ENCODE measurements at regions not wholly inside any gene's neighbourhood (a gene's known extent, or its start where the extent isn't known, plus 50 kb on each side); places are given as distances from the start of the nearest gene placed in this dataset.

DNA sequence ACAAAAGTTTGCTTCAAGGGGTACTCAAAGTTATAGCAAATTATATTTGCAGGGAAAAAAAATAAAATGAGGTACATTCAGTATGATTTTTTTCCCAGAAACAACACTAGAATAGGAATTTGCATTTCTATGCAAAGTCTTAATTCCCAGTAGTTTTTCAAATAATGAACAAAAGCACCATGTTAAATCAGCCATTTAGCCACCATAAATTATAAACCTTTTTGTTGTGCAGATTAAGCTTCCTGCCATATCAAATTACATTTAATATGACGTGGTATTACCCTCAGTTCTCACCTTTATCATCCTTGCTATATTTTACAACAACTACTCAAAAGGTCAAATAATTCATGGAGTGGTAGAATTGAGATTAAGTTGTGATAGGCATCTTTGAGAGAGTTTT is 136.6 kb upstream of the FRY start:
- H3K9ac ChIP-seq (ENCODE audit: low read depth in 1 of 2, low read length in 2 of 2), result no peak overlapping the region
- H3K4me3 ChIP-seq (ENCODE audit: low read depth in 1 of 2, low read length in 2 of 2), result no peak overlapping the region
- H3K9me3 ChIP-seq (ENCODE audit: control insufficient read depth in 1 of 2, low read length in 2 of 2), result no peaks in the 10 kb centered on the region
- H3K27me3 ChIP-seq (ENCODE audit: control insufficient read depth in 1 of 2, insufficient read depth in 2 of 2, low read length in 2 of 2), result no peaks in the 10 kb centered on the region
- H3K36me3 ChIP-seq (ENCODE audit: control insufficient read depth in 1 of 2, insufficient read depth in 2 of 2, low read length in 2 of 2), result no peaks in the 10 kb centered on the region
- no peak overlapping the region for H3K27ac ChIP-seq (ENCODE audit: low read depth, low read length)
- no peaks in the 10 kb centered on the region for H3K4me1 ChIP-seq (ENCODE audit: control insufficient read depth in 1 of 2, insufficient read depth in 2 of 2, low read length in 2 of 2)

GRCh38 chr13:31895691-31896090 is 135.9 kb upstream of the FRY start:
- no peaks in the 10 kb centered on the region for H3K4me1 ChIP-seq (ENCODE audit: control insufficient read depth in 1 of 2, insufficient read depth in 2 of 2, low read length in 2 of 2)
- H3K27ac ChIP-seq (ENCODE audit: low read depth, low read length), result no peak overlapping the region
- no peaks in the 10 kb centered on the region for H3K9me3 ChIP-seq (ENCODE audit: control insufficient read depth in 1 of 2, low read length in 2 of 2)
- no peak overlapping the region for H3K4me3 ChIP-seq (ENCODE audit: low read depth in 1 of 2, low read length in 2 of 2)
- no peaks in the 10 kb centered on the region for H3K27me3 ChIP-seq (ENCODE audit: control insufficient read depth in 1 of 2, insufficient read depth in 2 of 2, low read length in 2 of 2)
- H3K9ac ChIP-seq (ENCODE audit: low read depth in 1 of 2, low read length in 2 of 2), result no peak overlapping the region
- no peaks in the 10 kb centered on the region for H3K36me3 ChIP-seq (ENCODE audit: control insufficient read depth in 1 of 2, insufficient read depth in 2 of 2, low read length in 2 of 2)

DNA sequence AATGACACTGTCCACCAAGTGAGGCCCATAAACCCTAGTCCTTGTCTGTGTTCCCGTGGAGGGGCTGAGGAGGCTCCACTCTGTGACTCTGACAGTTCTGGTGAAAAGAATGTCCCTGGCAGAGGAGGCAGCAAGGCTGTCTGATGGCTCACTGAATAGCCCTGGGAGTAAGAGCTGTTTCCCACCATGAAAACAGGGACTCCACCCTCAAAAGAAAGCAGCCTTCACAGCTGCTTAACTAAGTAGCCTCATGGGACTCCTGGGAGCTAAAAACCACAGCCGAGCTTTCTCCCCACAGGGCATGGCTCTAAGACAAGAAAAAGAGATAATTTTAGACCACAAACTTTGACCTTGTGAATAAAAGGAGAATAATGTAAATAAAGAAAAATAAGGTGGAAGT is 135.1 kb upstream of the FRY start:
- Histone ChIP-seq H3K36me3 (ENCODE audit: control insufficient read depth in 1 of 2, insufficient read depth in 2 of 2, low read length in 2 of 2) (no peaks in the 10 kb centered on the region), H3K27ac (ENCODE audit: low read depth, low read length) (no peak overlapping the region), H3K9ac (ENCODE audit: low read depth in 1 of 2, low read length in 2 of 2) (no peak overlapping the region), H3K4me1 (ENCODE audit: control insufficient read depth in 1 of 2, insufficient read depth in 2 of 2, low read length in 2 of 2) (no peaks in the 10 kb centered on the region), H3K9me3 (ENCODE audit: control insufficient read depth in 1 of 2, low read length in 2 of 2) (no peaks in the 10 kb centered on the region), H3K4me3 (ENCODE audit: low read depth in 1 of 2, low read length in 2 of 2) (no peak overlapping the region), H3K27me3 (ENCODE audit: control insufficient read depth in 1 of 2, insufficient read depth in 2 of 2, low read length in 2 of 2) (no peaks in the 10 kb centered on the region)

GRCh38 chr13:31898378-31899071 is 133.0 kb upstream of the FRY start:
- H3K27me3 ChIP-seq (ENCODE audit: control insufficient read depth in 1 of 2, insufficient read depth in 2 of 2, low read length in 2 of 2), result no peaks in the 10 kb centered on the region
- H3K36me3 ChIP-seq (ENCODE audit: control insufficient read depth in 1 of 2, insufficient read depth in 2 of 2, low read length in 2 of 2), result no peaks in the 10 kb centered on the region
- H3K27ac ChIP-seq (ENCODE audit: low read depth, low read length), result no peak overlapping the region
- H3K4me3 ChIP-seq (ENCODE audit: low read depth in 1 of 2, low read length in 2 of 2), result no peak overlapping the region
- H3K4me1 ChIP-seq (ENCODE audit: control insufficient read depth in 1 of 2, insufficient read depth in 2 of 2, low read length in 2 of 2), result no peaks in the 10 kb centered on the region
- no peaks in the 10 kb centered on the region for H3K9me3 ChIP-seq (ENCODE audit: control insufficient read depth in 1 of 2, low read length in 2 of 2)
- H3K9ac ChIP-seq (ENCODE audit: low read depth in 1 of 2, low read length in 2 of 2), result no peak overlapping the region

DNA sequence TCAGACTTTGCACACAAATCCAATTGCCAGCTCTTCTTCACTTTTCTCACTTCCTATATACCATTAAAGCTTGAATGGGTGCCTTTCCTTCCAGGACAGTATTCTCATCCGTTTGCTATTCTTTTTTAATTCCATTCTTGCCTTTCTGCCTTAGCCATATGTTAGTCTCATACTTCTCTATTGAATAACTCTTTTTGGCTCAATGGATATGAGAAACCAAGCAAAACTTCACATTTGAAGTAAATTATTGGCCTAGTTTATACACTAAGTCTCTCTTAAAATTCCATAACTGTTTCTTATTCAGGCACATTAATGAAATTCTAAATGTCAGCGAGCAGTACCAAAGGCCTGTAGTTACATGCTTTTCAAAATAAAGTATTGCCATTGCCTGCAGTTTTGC is 129.6 kb upstream of the FRY start:
- H3K4me3 ChIP-seq (ENCODE audit: low read depth in 1 of 2, low read length in 2 of 2), result no peak overlapping the region
- H3K27ac ChIP-seq (ENCODE audit: low read depth, low read length), result no peak overlapping the region
- H3K36me3 ChIP-seq (ENCODE audit: control insufficient read depth in 1 of 2, insufficient read depth in 2 of 2, low read length in 2 of 2), result no peaks in the 10 kb centered on the region
- H3K9me3 ChIP-seq (ENCODE audit: control insufficient read depth in 1 of 2, low read length in 2 of 2), result no peaks in the 10 kb centered on the region
- H3K9ac ChIP-seq (ENCODE audit: low read depth in 1 of 2, low read length in 2 of 2), result no peak overlapping the region
- H3K4me1 ChIP-seq (ENCODE audit: control insufficient read depth in 1 of 2, insufficient read depth in 2 of 2, low read length in 2 of 2), result no peaks in the 10 kb centered on the region
- no peaks in the 10 kb centered on the region for H3K27me3 ChIP-seq (ENCODE audit: control insufficient read depth in 1 of 2, insufficient read depth in 2 of 2, low read length in 2 of 2)

GRCh38 chr13:31903111-31903815 is 128.3 kb upstream of the FRY start:
- no peaks in the 10 kb centered on the region for H3K4me1 ChIP-seq (ENCODE audit: control insufficient read depth in 1 of 2, insufficient read depth in 2 of 2, low read length in 2 of 2)
- no peaks in the 10 kb centered on the region for H3K27me3 ChIP-seq (ENCODE audit: control insufficient read depth in 1 of 2, insufficient read depth in 2 of 2, low read length in 2 of 2)
- no peak overlapping the region for H3K9ac ChIP-seq (ENCODE audit: low read depth in 1 of 2, low read length in 2 of 2)
- no peaks in the 10 kb centered on the region for H3K9me3 ChIP-seq (ENCODE audit: control insufficient read depth in 1 of 2, low read length in 2 of 2)
- no peaks in the 10 kb centered on the region for H3K36me3 ChIP-seq (ENCODE audit: control insufficient read depth in 1 of 2, insufficient read depth in 2 of 2, low read length in 2 of 2)
- H3K4me3 ChIP-seq (ENCODE audit: low read depth in 1 of 2, low read length in 2 of 2), result no peak overlapping the region
- H3K27ac ChIP-seq (ENCODE audit: low read depth, low read length), result no peak overlapping the region

DNA sequence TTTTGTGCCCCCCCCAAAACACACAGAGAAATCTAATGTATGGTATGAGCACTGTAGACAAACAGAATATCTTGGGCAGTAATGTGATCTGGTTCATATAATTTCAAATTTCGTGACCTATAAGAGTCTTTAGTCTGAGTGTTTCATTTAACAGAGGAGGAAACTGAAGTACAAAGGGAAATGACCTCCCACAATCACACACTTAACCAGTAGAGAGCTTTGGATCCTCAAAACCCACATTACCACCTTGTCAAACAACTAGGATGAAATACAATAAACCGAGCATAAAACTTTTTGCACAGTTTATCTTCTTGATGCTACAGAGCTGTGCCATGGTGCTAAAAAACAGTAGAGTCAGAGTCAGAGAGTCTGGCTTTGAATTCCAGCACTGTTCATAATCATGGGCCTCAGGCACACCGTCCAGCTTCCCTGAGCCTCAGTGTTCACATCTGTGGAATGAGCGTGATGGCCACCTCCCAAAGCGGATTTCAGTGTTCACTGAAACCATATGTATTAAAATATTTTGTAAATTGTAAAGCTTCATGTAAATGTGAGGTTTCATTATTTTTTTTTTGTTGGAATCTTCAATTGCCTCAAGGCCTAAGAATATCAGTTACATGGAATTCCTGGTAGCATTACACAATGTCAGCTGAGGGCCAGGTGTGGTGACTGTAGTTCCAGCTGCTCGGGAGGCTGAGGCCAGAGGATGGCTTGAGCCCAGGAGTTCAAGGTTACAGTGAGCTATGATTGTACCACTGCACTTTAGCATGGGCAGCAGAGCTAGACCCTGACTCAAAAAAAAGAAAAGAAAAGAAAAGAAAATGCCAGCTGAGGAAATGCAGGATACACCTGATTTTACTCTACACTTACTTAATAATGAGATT is 126.4 kb upstream of the FRY start:
- H3K9me3 ChIP-seq (ENCODE audit: control insufficient read depth in 1 of 2, low read length in 2 of 2), result no peaks in the 10 kb centered on the region
- H3K27me3 ChIP-seq (ENCODE audit: control insufficient read depth in 1 of 2, insufficient read depth in 2 of 2, low read length in 2 of 2), result no peaks in the 10 kb centered on the region
- H3K27ac ChIP-seq (ENCODE audit: low read depth, low read length), result no peak overlapping the region
- peaks cover 5 to 6% of the 10 kb centered on the region in 2 donors for H3K4me1 ChIP-seq (ENCODE audit: control insufficient read depth in 1 of 2, insufficient read depth in 2 of 2, low read length in 2 of 2)
- no peak overlapping the region for H3K9ac ChIP-seq (ENCODE audit: low read depth in 1 of 2, low read length in 2 of 2)
- H3K4me3 ChIP-seq (ENCODE audit: low read depth in 1 of 2, low read length in 2 of 2), result no peak overlapping the region
- H3K36me3 ChIP-seq (ENCODE audit: control insufficient read depth in 1 of 2, insufficient read depth in 2 of 2, low read length in 2 of 2), result no peaks in the 10 kb centered on the region

- no peaks in the 10 kb centered on the region for H3K36me3 ChIP-seq (ENCODE audit: control insufficient read depth in 1 of 2, insufficient read depth in 2 of 2, low read length in 2 of 2)
- H3K9me3 ChIP-seq (ENCODE audit: control insufficient read depth in 1 of 2, low read length in 2 of 2), result no peaks in the 10 kb centered on the region
- no peak overlapping the region for H3K27ac ChIP-seq (ENCODE audit: low read depth, low read length)
- no peak overlapping the region for H3K9ac ChIP-seq (ENCODE audit: low read depth in 1 of 2, low read length in 2 of 2)
- peaks cover 5 to 6% of the 10 kb centered on the region in 2 donors for H3K4me1 ChIP-seq (ENCODE audit: control insufficient read depth in 1 of 2, insufficient read depth in 2 of 2, low read length in 2 of 2)
- no peaks in the 10 kb centered on the region for H3K27me3 ChIP-seq (ENCODE audit: control insufficient read depth in 1 of 2, insufficient read depth in 2 of 2, low read length in 2 of 2)
- H3K4me3 ChIP-seq (ENCODE audit: low read depth in 1 of 2, low read length in 2 of 2), result no peak overlapping the region
Measured at GRCh38 chr13:31905961-31906360, 125.6 kb upstream of the FRY start.

- Histone ChIP-seq H3K36me3 (ENCODE audit: control insufficient read depth in 1 of 2, insufficient read depth in 2 of 2, low read length in 2 of 2) (no peaks in the 10 kb centered on the region), H3K27ac (ENCODE audit: low read depth, low read length) (no peak overlapping the region), H3K27me3 (ENCODE audit: control insufficient read depth in 1 of 2, insufficient read depth in 2 of 2, low read length in 2 of 2) (no peaks in the 10 kb centered on the region), H3K9me3 (ENCODE audit: control insufficient read depth in 1 of 2, low read length in 2 of 2) (no peaks in the 10 kb centered on the region), H3K4me1 (ENCODE audit: control insufficient read depth in 1 of 2, insufficient read depth in 2 of 2, low read length in 2 of 2) (peaks cover 5 to 6% of the 10 kb centered on the region in 2 donors), H3K9ac (ENCODE audit: low read depth in 1 of 2, low read length in 2 of 2) (no peak overlapping the region), H3K4me3 (ENCODE audit: low read depth in 1 of 2, low read length in 2 of 2) (no peak overlapping the region)
Measured at GRCh38 chr13:31908696-31909411, 122.7 kb upstream of the FRY start.
